Peyer's patch (tissue), 4 donors: ENCODE measurements at regions not wholly inside any gene's neighbourhood (a gene's known extent, or its start where the extent isn't known, plus 50 kb on each side); places are given as distances from the start of the nearest gene placed in this dataset.

Experiments
- CTCF ChIP-seq, 6 experiments: fragments of 450-650 bp in 4 of 6; fragments of 200-600 bp in 2 of 6; sonication (generic) in 1 of 6; IDR thresholded peaks; one replicate each; pipeline ENCODE4 v1.5.1; 2017 to 2019; ENCODE audit warnings: antibody characterized with exemption in 6 of 6, mild to moderate bottlenecking in 3 of 6, moderate library complexity in 1 of 6
- POLR2A ChIP-seq, 2 donors: fragments of 450-650 bp; IDR thresholded peaks; one replicate each; pipeline ENCODE4 v1.5.1; 2017; ENCODE audit warnings: antibody characterized with exemption in 2 of 2, mild to moderate bottlenecking in 2 of 2, moderate library complexity in 2 of 2

DNA sequence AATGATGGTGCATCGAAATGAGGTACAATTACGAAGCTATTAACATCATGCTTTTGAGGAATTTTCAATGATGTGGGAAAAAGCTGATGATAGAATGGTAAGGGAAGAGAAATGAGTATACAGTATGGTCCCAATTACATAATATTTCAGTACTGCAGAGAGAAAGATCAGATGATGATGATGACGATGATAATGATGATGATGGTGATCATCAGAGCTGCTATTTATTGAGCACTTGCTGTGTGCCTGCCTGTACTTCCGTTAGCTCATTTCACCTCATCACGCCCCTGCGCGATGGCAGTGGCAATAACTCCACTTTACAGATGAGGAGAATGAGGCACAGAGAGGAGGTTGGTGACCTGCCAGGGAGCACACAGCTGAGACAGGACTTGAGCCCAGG lies 620.8 kb downstream of the MATN1 start:
- TF ChIP-seq CTCF (IDR thresholded peaks at IDR 0.05): no peak
- TF ChIP-seq POLR2A (IDR thresholded peaks at IDR 0.05): no peak
